ENCODE measurements at regions not wholly inside any gene's neighbourhood (a gene's known extent, or its start where the extent isn't known, plus 50 kb on each side); places are given as distances from the start of the nearest gene placed in this dataset.

DNA sequence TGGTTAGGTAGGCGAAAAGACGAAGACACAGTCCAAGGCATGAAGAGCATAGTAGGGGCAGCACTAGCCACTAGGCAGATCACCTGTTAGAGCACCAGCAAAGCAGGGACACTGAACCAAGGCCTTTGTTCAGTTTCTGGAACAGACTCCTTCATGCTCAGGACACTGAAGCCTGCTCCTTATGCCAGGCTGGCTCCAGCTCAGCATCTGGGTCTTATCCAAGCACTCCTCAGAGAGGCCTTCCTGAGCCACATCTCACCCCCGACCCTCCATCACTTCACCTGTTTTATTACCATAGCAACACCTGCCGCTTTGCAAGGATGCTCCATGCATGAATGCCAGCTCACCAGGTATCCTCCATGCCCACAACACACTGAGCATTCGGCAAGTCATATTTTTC, 206.3 kb upstream of the CHRNA7 start:
- no peak overlapping the region for H3K27ac Mint-ChIP-seq
- no peaks in the 10 kb centered on the region for H3K27me3 Mint-ChIP-seq (ENCODE audit: low read depth)
- H3K36me3 Mint-ChIP-seq (ENCODE audit: low read depth): no peaks in the 10 kb centered on the region
- H3K4me3 Mint-ChIP-seq: no peak overlapping the region
- peaks cover 5% of the 10 kb centered on the region for H3K9me3 Mint-ChIP-seq
- peaks cover 9% of the 10 kb centered on the region for H3K4me1 Mint-ChIP-seq
- TF ChIP-seq, protein P1, sequence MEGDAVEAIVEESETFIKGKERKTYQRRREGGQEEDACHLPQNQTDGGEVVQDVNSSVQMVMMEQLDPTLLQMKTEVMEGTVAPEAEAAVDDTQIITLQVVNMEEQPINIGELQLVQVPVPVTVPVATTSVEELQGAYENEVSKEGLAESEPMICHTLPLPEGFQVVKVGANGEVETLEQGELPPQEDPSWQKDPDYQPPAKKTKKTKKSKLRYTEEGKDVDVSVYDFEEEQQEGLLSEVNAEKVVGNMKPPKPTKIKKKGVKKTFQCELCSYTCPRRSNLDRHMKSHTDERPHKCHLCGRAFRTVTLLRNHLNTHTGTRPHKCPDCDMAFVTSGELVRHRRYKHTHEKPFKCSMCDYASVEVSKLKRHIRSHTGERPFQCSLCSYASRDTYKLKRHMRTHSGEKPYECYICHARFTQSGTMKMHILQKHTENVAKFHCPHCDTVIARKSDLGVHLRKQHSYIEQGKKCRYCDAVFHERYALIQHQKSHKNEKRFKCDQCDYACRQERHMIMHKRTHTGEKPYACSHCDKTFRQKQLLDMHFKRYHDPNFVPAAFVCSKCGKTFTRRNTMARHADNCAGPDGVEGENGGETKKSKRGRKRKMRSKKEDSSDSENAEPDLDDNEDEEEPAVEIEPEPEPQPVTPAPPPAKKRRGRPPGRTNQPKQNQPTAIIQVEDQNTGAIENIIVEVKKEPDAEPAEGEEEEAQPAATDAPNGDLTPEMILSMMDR (IDR thresholded peaks at IDR 0.05; ENCODE audit: unreplicated experiment in 3 of 3): no peak

GRCh38 chr15:31828594-31828993, 201.7 kb upstream of the CHRNA7 start:
- H3K36me3 Mint-ChIP-seq (ENCODE audit: low read depth): no peaks in the 10 kb centered on the region
- H3K4me1 Mint-ChIP-seq: peaks cover under 1% of the 10 kb centered on the region
- H3K9me3 Mint-ChIP-seq: peaks cover 18% of the 10 kb centered on the region
- H3K27ac Mint-ChIP-seq: no peak overlapping the region
- no peak overlapping the region for H3K4me3 Mint-ChIP-seq
- peaks cover 3% of the 10 kb centered on the region for H3K27me3 Mint-ChIP-seq (ENCODE audit: low read depth)
- TF ChIP-seq, protein P1 (IDR thresholded peaks at IDR 0.05; ENCODE audit: unreplicated experiment in 3 of 3): no peak

GRCh38 chr15:31830591-31830990, 199.7 kb upstream of the CHRNA7 start:
- peaks cover 15% of the 10 kb centered on the region for H3K9me3 Mint-ChIP-seq
- TF ChIP-seq, protein P1 (IDR thresholded peaks at IDR 0.05; ENCODE audit: unreplicated experiment in 3 of 3): no peak
- H3K27me3 Mint-ChIP-seq (ENCODE audit: low read depth): peaks cover 3% of the 10 kb centered on the region
- no peaks in the 10 kb centered on the region for H3K4me1 Mint-ChIP-seq
- no peak overlapping the region for H3K4me3 Mint-ChIP-seq
- H3K36me3 Mint-ChIP-seq (ENCODE audit: low read depth): no peaks in the 10 kb centered on the region
- H3K27ac Mint-ChIP-seq: no peak overlapping the region

- Mint-ChIP-seq H3K27ac (no peak overlapping the region), H3K36me3 (ENCODE audit: low read depth) (no peaks in the 10 kb centered on the region), H3K9me3 (peaks cover 15% of the 10 kb centered on the region), H3K4me1 (no peaks in the 10 kb centered on the region), H3K4me3 (no peak overlapping the region), H3K27me3 (ENCODE audit: low read depth) (peaks cover 3% of the 10 kb centered on the region)
- TF ChIP-seq, protein P1 (IDR thresholded peaks at IDR 0.05; ENCODE audit: unreplicated experiment in 3 of 3): no peak
Measured at GRCh38 chr15:31831596-31831995, 198.7 kb upstream of the CHRNA7 start.

DNA sequence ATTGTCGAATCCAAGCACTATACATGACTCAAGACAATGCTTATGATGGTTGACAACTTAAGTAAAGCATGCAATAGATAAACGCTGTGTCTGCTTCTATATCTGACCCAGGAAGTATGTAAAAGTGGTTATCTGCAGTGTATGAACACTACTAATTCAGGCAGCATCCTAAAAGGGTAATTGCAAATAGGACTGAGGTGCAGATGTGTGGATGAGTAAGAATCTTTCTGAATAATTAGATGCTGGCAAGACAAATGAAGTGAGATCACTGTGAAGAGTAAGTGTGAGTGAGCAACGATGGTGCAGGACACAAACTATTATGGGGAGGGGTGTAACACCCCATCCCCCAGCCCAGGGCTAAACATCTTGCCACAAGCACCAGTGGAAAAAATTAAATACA, 195.7 kb upstream of the CHRNA7 start:
- Mint-ChIP-seq H3K27me3 (ENCODE audit: low read depth) (peaks cover 3% of the 10 kb centered on the region), H3K36me3 (ENCODE audit: low read depth) (no peaks in the 10 kb centered on the region), H3K27ac (no peak overlapping the region), H3K9me3 (peaks cover 13% of the 10 kb centered on the region), H3K4me3 (no peak overlapping the region), H3K4me1 (no peaks in the 10 kb centered on the region)
- TF ChIP-seq, protein P1 (IDR thresholded peaks at IDR 0.05; ENCODE audit: unreplicated experiment in 3 of 3): no peak

DNA sequence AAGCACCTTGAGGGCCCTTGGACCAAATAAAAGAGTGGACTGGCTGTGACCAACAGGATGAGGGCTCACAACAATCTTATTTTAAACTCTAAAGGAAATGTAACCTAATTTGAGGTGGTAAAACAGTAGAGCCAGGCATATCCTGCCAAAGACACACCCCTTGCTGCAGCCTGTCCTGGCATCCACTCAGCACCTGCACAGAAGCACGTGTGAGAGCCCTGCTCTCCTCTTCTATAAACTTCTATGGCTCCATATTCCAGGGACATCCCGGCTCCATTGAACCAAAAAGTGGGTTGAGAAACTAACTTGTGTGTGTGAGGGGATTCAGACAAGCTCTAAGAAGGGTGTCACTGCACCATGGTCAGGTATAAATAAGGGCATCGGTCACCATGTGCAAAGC, 190.9 kb upstream of the CHRNA7 start:
- H3K4me3 Mint-ChIP-seq: no peak overlapping the region
- H3K27me3 Mint-ChIP-seq (ENCODE audit: low read depth): no peaks in the 10 kb centered on the region
- TF ChIP-seq, protein P1 (IDR thresholded peaks at IDR 0.05; ENCODE audit: unreplicated experiment in 3 of 3): no peak
- H3K9me3 Mint-ChIP-seq: no peaks in the 10 kb centered on the region
- no peaks in the 10 kb centered on the region for H3K4me1 Mint-ChIP-seq
- no peak overlapping the region for H3K27ac Mint-ChIP-seq
- no peaks in the 10 kb centered on the region for H3K36me3 Mint-ChIP-seq (ENCODE audit: low read depth)
